IMR-90 (cell line): ENCODE measurements at regions not wholly inside any gene's neighbourhood (a gene's known extent, or its start where the extent isn't known, plus 50 kb on each side); places are given as distances from the start of the nearest gene placed in this dataset.

Experiments
- ATAC-seq: fragments of 200-7000 bp; cut with Tn5 transposase; 2 replicates; pipeline ENCODE4 v1.9.1; 2020; ENCODE audit warnings: low read depth, mild to moderate bottlenecking, moderate library complexity
- BruUV-seq: library from RNA; stranded (reverse); fragments of 400-500 nt; replicated peaks from 2 replicates; lab custom pipeline; 2021; lab: Mats Ljungman, UMichigan
- CTCF ChIA-PET: fragments of 300-600 bp; formaldehyde crosslinking; extraction: SDS; loops from one replicate; lab custom pipeline; 2021; ENCODE audit warnings: antibody characterized with exemption; lab: Yijun Ruan, JAX
- POLR2A ChIA-PET: fragments of 300-600 bp; sonication (Branson Sonifier 250); formaldehyde crosslinking; loops from one replicate; lab custom pipeline; 2022; ENCODE audit warnings: antibody characterized with exemption; ENCODE audit not compliant: unreplicated experiment; lab: Charles Lee
- DNase-seq: peaks from one replicate; pipeline ENCODE4 v3.0.0; 2013
- H2AFZ ChIP-seq: replicated peaks from 2 replicates; pipeline ENCODE3; 2013; ENCODE audit warnings: low read length, mild to moderate bottlenecking; ENCODE audit not compliant: poor library complexity
- H2AK5ac ChIP-seq: 2 replicates; pipeline ENCODE4 v1.6.1; 2013; ENCODE audit warnings: low read depth, low read length, inconsistent platforms
- H2AK9ac ChIP-seq: replicated peaks from 2 replicates; pipeline ENCODE3; 2013; ENCODE audit warnings: mild to moderate bottlenecking, low read depth, low read length, moderate library complexity; ENCODE audit not compliant: poor library complexity
- H2BK120ac ChIP-seq: 2 replicates; pipeline ENCODE4 v1.6.1; 2013; ENCODE audit warnings: low read depth, low read length, inconsistent platforms
- H2BK15ac ChIP-seq: 3 replicates; pipeline ENCODE4 v1.6.1; 2013; ENCODE audit warnings: low read depth, low read length, inconsistent platforms
- H2BK20ac ChIP-seq: 2 replicates; pipeline ENCODE4 v1.6.1; 2013; ENCODE audit warnings: low read depth, mild to moderate bottlenecking, inconsistent platforms, low read length, moderate library complexity
- H2BK5ac ChIP-seq: 2 replicates; pipeline ENCODE4 v1.6.1; 2013; ENCODE audit warnings: mild to moderate bottlenecking, low read depth, low read length, inconsistent platforms; ENCODE audit not compliant: poor library complexity, severe bottlenecking
- H3K14ac ChIP-seq: replicated peaks from 2 replicates; pipeline ENCODE4 v1.6.1; 2013; ENCODE audit warnings: low read depth, low read length, inconsistent platforms
- H3K18ac ChIP-seq: 2 replicates; pipeline ENCODE4 v1.6.1; 2013; ENCODE audit warnings: low read depth, low read length, control low read depth
- H3K23ac ChIP-seq: 2 replicates; pipeline ENCODE4 v1.6.1; 2013; ENCODE audit warnings: low read depth, low read length, inconsistent platforms
- H3K27ac ChIP-seq: 2 replicates; pipeline ENCODE4 v1.5.1; 2013; ENCODE audit warnings: mild to moderate bottlenecking, control low read depth, low read length; ENCODE audit not compliant: insufficient read depth
- H3K27me3 ChIP-seq: 2 replicates; pipeline ENCODE4 v1.6.1; 2013; ENCODE audit warnings: low read length; ENCODE audit not compliant: control insufficient read depth, insufficient read depth
- H3K36me3 ChIP-seq: 2 replicates; pipeline ENCODE4 v1.6.1; 2013; ENCODE audit warnings: low read length, mixed read lengths; ENCODE audit not compliant: control insufficient read depth, insufficient read depth
- H3K4ac ChIP-seq: 2 replicates; pipeline ENCODE4 v1.6.1; 2013; ENCODE audit warnings: low read depth, low read length, inconsistent platforms
- H3K4me1 ChIP-seq: 2 replicates; pipeline ENCODE4 v1.6.1; 2013; ENCODE audit warnings: low read length, mixed read lengths; ENCODE audit not compliant: control insufficient read depth, insufficient read depth
- H3K4me2 ChIP-seq: 2 replicates; pipeline ENCODE4 v1.6.1; 2013; ENCODE audit warnings: low read depth, mild to moderate bottlenecking, control low read depth, low read length, moderate library complexity
- H3K4me3 ChIP-seq: 2 replicates; pipeline ENCODE4 v1.5.1; 2013; ENCODE audit warnings: low read depth, mild to moderate bottlenecking, control low read depth, low read length, moderate library complexity; ENCODE audit not compliant: insufficient read depth
- H3K56ac ChIP-seq: 2 replicates; pipeline ENCODE4 v1.6.1; 2013; ENCODE audit warnings: low read length, inconsistent platforms; ENCODE audit not compliant: insufficient read depth; ENCODE audit errors: extremely low read depth
- H3K79me1 ChIP-seq, 2 experiments: 2 replicates each; pipeline ENCODE4 v1.6.1; 2013; ENCODE audit warnings: low read length in 2 of 2, inconsistent platforms in 1 of 2, low read depth in 1 of 2
- H3K9ac ChIP-seq: 2 replicates; pipeline ENCODE4 v1.6.1; 2013; ENCODE audit warnings: low read depth, low read length, control low read depth
- H3K9me1 ChIP-seq: 2 replicates; pipeline ENCODE4 v1.6.1; 2013; ENCODE audit warnings: low read length, inconsistent platforms; ENCODE audit not compliant: insufficient read depth
- H3K9me3 ChIP-seq: 2 replicates; pipeline ENCODE4 v1.6.1; 2013; ENCODE audit warnings: low read length; ENCODE audit not compliant: control insufficient read depth, insufficient read depth
- H4K20me1 ChIP-seq: 2 replicates; pipeline ENCODE4 v1.6.1; 2013; ENCODE audit warnings: low read length, inconsistent platforms; ENCODE audit not compliant: insufficient read depth
- H4K5ac ChIP-seq: 2 replicates; pipeline ENCODE4 v1.6.1; 2013; ENCODE audit warnings: mild to moderate bottlenecking, low read depth, low read length, control low read depth
- H4K8ac ChIP-seq, 2 experiments: 2 replicates each; pipeline ENCODE4 v1.6.1; 2013; ENCODE audit warnings: low read depth in 2 of 2, low read length in 2 of 2, control low read depth in 1 of 2, inconsistent platforms in 1 of 2
- H4K91ac ChIP-seq: 2 replicates; pipeline ENCODE4 v1.6.1; 2013; ENCODE audit warnings: low read depth, low read length, inconsistent platforms; ENCODE audit not compliant: insufficient read depth
- BHLHE40 ChIP-seq: fragments of 150-350 bp; IDR thresholded peaks from 2 replicates; pipeline ENCODE4 v1.6.1; 2016; ENCODE audit warnings: mild to moderate bottlenecking, low read depth, low read length
- CEBPB ChIP-seq: IDR thresholded peaks from 2 replicates; pipeline ENCODE4 v1.6.1; 2012; ENCODE audit warnings: low read depth, low read length, improper control_type of control experiment
- CHD1 ChIP-seq: IDR thresholded peaks from 2 replicates; pipeline ENCODE4 v1.6.1; 2012; ENCODE audit warnings: low read depth, low read length, improper control_type of control experiment
- FOS ChIP-seq: fragments of 150-350 bp; IDR thresholded peaks from 2 replicates; pipeline ENCODE4 v1.6.1; 2016; ENCODE audit warnings: low read depth, low read length
- MAFK ChIP-seq: IDR thresholded peaks from 2 replicates; pipeline ENCODE4 v1.6.1; 2012; ENCODE audit warnings: low read depth, low read length, improper control_type of control experiment
- MAZ ChIP-seq: IDR thresholded peaks from 2 replicates; pipeline ENCODE4 v1.6.1; 2012; ENCODE audit warnings: low read depth, mild to moderate bottlenecking, low read length, improper control_type of control experiment, moderate library complexity, borderline replicate concordance
- MXI1 ChIP-seq: IDR thresholded peaks from 2 replicates; pipeline ENCODE4 v1.6.1; 2012; ENCODE audit warnings: low read depth, mild to moderate bottlenecking, low read length, moderate library complexity, borderline replicate concordance
- NFE2L2 ChIP-seq: fragments of 150-350 bp; IDR thresholded peaks from 2 replicates; pipeline ENCODE4 v1.6.1; 2016; ENCODE audit warnings: low read depth, mild to moderate bottlenecking, low read length
- POLR2A ChIP-seq: IDR thresholded peaks from 2 replicates; pipeline ENCODE4 v1.6.1; 2012; ENCODE audit warnings: mild to moderate bottlenecking, low read depth, low read length
- RAD21 ChIP-seq: IDR thresholded peaks from 2 replicates; pipeline ENCODE4 v1.6.1; 2012; ENCODE audit warnings: low read length, improper control_type of control experiment
- RCOR1 ChIP-seq: IDR thresholded peaks from 2 replicates; pipeline ENCODE4 v1.6.1; 2012; ENCODE audit warnings: mild to moderate bottlenecking, low read length, improper control_type of control experiment; ENCODE audit not compliant: insufficient replicate concordance
- RFX5 ChIP-seq: IDR thresholded peaks from 2 replicates; pipeline ENCODE4 v1.8.0; 2012; ENCODE audit warnings: low read depth, mild to moderate bottlenecking, low read length, moderate library complexity
- SMC3 ChIP-seq: fragments of 150-350 bp; IDR thresholded peaks from 2 replicates; pipeline ENCODE4 v1.6.1; 2016; ENCODE audit warnings: low read depth, mild to moderate bottlenecking, antibody characterized with exemption, low read length, moderate library complexity
- USF2 ChIP-seq: fragments of 150-350 bp; IDR thresholded peaks from 2 replicates; pipeline ENCODE4 v1.6.1; 2017; ENCODE audit warnings: mild to moderate bottlenecking, antibody characterized with exemption, low read length, low read depth
- WGBS, 2 experiments: methylation state at CpG; one replicate each; pipeline versions ENCODE4 v1.1.5 to v1.1.7; 2013; ENCODE audit warnings: missing lambda C conversion rate in 2 of 2; ENCODE audit not compliant: insufficient read length in 1 of 2; ENCODE audit errors: extremely low coverage in 2 of 2; 5-methylcytosine and 5-hydroxymethylcytosine counted together
- dilution Hi-C: fragments of 300-500 bp; cut with HindIII; formaldehyde crosslinking; loops from one replicate; pipeline ENCODE4 v1.14.3; 2018; ENCODE audit warnings: low sequenced_read_pairs; ENCODE audit not compliant: unreplicated experiment
- in situ Hi-C: fragments of 300-500 bp; cut with MboI; formaldehyde crosslinking; loops from 3 replicates; pipeline ENCODE4 v1.14.3; 2019; ENCODE audit warnings: low sequenced_read_pairs, inconsistent platforms, mixed read lengths
- intact Hi-C: fragments of 100-400 bp; cut with micrococcal nuclease; formaldehyde crosslinking; loops from 2 replicates; pipeline ENCODE4 v1.10.0; 2022

DNA sequence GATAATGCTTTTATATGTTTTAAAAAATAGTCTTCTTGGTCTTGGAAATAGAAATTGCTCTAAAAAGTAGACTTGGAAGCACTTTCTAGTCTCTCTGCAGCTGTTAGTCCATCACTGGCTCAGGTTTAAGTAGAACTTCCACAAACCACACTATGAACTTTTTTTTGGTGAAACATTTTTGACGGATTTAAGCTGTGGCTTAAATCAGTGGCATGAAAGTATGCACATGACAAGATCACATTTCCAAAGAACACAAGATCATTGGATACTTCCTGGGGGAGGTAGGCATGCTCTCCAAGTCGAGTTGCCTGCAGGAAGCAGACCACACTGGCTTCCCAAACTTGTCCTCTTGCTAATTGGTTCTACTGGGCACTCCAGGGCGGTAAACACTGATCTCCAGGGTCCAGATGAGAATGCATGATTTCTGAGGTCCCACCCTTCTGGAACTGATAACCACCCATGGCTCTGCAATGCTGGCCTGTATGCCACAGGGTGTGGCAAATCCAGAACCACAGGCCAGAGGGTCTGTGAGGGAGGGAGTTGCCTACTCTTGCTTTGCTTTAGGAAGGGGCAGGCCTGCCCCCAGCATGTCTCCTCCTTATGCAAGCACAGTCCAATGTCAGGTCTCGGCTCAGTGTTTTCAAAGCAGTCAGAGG lies 331.9 kb upstream of the SFRP2 start:
- CTCF ChIA-PET: no interaction called here

More for the DNA sequence above, 331.9 kb upstream of the SFRP2 start:
- Histone ChIP-seq H3K4me1 (no peaks in the 10 kb centered on the region), H3K36me3 (no peaks in the 10 kb centered on the region), H3K9me3 (peaks cover 2% of the 10 kb centered on the region), H2AFZ (no peak overlapping the region), H3K56ac (no peak overlapping the region), H3K14ac (no peak overlapping the region), H3K9me1 (no peaks in the 10 kb centered on the region), H3K27ac (no peak overlapping the region), H3K4me2 (no peak overlapping the region), H3K18ac (no peak overlapping the region), H2BK5ac (no peak overlapping the region), H3K23ac (no peak overlapping the region), H2AK5ac (no peak overlapping the region), H2BK20ac (no peak overlapping the region), H3K27me3 (no peaks in the 10 kb centered on the region), H3K4ac (no peak overlapping the region), H2BK15ac (no peak overlapping the region), H2BK120ac (no peak overlapping the region), H3K79me1 (no peaks in the 10 kb centered on the region), H3K9ac (no peak overlapping the region), H3K4me3 (no peak overlapping the region), H4K20me1 (no peaks in the 10 kb centered on the region), H4K8ac (no peak overlapping the region), H2AK9ac (no peak overlapping the region), H4K91ac (no peak overlapping the region), H4K5ac (no peak overlapping the region)
- DNase-seq (no peak), ATAC-seq (no peak)
- no TSS peak for BruUV-seq
- TF ChIP-seq MXI1 (no peak), POLR2A (no peak), RAD21 (no peak), MAZ (no peak), FOS (no peak), BHLHE40 (no peak), RCOR1 (no peak), RFX5 (no peak), SMC3 (no peak), MAFK (no peak), NFE2L2 (no peak), USF2 (no peak), CEBPB (no peak), CHD1 (no peak)
- intact Hi-C loops: no loop called here
- POLR2A ChIA-PET: no interaction called here
- dilution Hi-C loops: no loop called here
- WGBS, 2 experiments: no CpG with 5 or more reads among the region's 4 CpGs
- in situ Hi-C loops: no loop called here
